Sigmoid colon (tissue), 4 donors: ENCODE measurements at regions not wholly inside any gene's neighbourhood (a gene's known extent, or its start where the extent isn't known, plus 50 kb on each side); places are given as distances from the start of the nearest gene placed in this dataset.

ENCODE experiments used
- EP300 ChIP-seq, 4 donors: sonication (generic); formaldehyde crosslinking; IDR thresholded peaks; one replicate each; pipeline ENCODE4 v1.6.1; 2017; ENCODE audit warnings: antibody characterized with exemption in 4 of 4
- TF ChIP-seq, protein P1 (sequence below), 4 experiments: fragments of 450-650 bp in 3 of 4; fragments of 200-600 bp in 1 of 4; IDR thresholded peaks; one replicate each; pipeline ENCODE4 v1.5.1; 2016 to 2019; ENCODE audit warnings: antibody characterized with exemption in 4 of 4, mild to moderate bottlenecking in 3 of 4, moderate library complexity in 2 of 4

DNA sequence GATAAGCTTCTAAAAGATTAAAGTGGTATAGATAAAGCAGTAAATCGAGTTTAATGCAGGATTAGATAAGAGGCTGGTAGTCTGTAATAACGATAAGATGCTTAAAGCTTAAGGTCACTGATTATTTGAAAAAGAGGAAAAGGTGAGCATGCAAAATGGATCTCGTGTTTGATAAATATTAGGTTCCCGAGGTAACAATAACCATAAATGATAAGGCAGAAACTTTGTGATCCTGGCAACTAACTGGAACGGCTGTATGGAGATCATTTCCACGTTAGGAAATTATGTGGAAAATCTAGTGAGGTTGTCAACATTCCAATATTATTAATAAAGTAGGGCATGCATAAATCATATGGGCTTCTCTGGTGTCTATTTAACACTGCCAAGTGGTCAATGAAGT is 255.5 kb downstream of the EFCAB11 start:
- no peak for TF ChIP-seq EP300 (IDR thresholded peaks at IDR 0.05)
- TF ChIP-seq, protein P1, sequence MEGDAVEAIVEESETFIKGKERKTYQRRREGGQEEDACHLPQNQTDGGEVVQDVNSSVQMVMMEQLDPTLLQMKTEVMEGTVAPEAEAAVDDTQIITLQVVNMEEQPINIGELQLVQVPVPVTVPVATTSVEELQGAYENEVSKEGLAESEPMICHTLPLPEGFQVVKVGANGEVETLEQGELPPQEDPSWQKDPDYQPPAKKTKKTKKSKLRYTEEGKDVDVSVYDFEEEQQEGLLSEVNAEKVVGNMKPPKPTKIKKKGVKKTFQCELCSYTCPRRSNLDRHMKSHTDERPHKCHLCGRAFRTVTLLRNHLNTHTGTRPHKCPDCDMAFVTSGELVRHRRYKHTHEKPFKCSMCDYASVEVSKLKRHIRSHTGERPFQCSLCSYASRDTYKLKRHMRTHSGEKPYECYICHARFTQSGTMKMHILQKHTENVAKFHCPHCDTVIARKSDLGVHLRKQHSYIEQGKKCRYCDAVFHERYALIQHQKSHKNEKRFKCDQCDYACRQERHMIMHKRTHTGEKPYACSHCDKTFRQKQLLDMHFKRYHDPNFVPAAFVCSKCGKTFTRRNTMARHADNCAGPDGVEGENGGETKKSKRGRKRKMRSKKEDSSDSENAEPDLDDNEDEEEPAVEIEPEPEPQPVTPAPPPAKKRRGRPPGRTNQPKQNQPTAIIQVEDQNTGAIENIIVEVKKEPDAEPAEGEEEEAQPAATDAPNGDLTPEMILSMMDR (IDR thresholded peaks at IDR 0.05) = no peak
